HG02571 (cell line): ENCODE measurements at regions not wholly inside any gene's neighbourhood (a gene's known extent, or its start where the extent isn't known, plus 50 kb on each side); places are given as distances from the start of the nearest gene placed in this dataset.

Experiments used
- ATAC-seq: cut with Tn5 transposase; IDR thresholded peaks from one replicate; pipeline ENCODE4 v1.9.1; 2021; ENCODE audit warnings: mild to moderate bottlenecking, moderate library complexity; ENCODE audit not compliant: unreplicated experiment

DNA sequence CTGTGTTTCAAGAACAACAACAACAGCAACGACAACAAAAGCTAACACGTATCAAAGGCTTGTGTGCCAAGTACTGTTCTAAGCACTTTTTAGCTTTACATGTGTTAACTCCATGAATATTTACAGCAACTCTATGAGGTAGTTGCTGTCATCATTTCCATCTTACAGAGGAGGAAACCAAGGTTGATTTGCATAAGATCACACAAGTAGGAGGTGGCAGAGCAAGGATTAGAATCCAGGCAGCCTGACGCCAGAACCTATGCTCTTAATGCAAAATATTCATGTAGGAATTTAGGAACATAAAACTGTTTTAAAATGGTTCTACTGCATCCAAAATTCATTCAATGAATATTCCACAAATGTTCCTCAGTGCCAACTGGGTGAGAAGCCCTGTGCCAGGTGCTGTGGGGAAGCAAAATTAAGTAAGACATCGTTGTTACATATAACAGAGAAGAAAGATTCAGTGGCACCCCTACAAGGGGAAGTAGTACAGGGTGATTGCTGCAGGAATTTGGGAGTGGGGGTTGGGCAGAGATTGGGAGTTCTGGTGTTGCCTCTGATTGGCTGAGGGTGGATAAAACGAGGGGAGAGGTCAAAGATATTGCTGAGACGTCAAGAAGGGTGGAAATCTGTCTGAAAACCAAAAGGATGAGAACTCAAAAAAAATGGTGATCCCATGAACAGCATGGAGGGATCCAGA is 86.1 kb upstream of the ARHGAP20 start:
- ATAC-seq: no peak

DNA sequence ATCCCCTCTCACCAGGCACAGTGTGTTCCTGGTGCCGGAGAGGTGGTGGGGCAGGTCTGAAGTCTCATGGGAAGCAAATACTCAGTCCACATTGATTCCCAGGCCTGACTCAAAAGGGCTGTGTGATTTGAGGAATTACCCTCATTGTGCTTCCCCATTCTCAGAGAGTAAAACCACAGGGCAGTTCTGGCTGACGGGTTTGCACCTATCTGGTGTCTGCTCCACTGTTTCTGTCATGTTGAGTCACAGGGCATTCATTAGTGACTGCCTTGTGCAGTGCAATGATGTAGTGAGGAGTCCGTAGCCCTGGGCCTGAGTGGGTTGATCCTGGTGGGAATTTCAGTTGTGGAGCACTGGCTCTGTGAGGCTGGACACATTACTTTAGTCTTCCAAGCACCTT is 85.2 kb upstream of the ARHGAP20 start:
- ATAC-seq: peak; percentile 82

DNA sequence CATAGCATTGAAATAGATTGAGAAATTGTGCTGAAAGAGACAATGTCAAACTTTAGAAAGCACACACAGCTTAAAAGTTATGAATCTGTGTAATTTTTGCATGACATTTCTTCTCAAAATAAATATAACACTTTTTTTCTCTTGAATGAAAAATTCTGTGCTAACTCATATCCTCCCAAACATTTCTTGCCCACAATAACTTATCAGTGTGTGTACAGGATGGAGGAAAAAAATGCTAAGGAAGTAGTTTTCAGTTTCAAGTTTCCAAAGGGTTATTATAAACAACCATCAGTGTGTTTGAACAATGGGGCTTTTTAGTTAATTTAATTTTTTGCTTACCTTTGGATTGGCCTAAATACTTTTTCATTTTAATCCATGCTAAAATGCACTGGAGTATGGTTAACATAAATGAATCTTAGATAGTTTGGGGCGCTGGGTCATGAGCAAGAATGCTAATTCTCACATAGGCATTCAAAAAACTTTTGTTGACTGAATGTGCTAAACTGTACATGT is 82.9 kb upstream of the ARHGAP20 start:
- ATAC-seq: no peak

DNA sequence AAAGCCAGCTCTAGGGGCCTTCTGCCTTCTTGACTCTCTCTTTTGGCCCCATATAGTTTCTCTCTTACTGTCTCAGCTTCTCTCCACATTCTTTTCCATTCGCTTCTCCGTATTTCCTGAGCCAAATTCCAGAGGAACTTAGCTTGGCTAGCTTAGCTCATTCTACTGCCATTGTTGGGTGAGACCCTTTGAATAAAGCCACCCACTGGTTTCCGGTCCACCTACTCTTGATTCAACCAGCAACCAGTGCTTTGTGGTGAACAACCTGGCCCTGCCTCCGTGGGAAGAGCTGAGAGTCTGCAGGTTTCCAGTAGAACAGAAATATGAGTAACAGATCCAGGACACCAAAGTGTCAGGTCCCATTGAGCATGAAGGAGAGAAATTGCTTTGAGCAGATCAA is 81.3 kb upstream of the ARHGAP20 start:
- ATAC-seq: no peak

DNA sequence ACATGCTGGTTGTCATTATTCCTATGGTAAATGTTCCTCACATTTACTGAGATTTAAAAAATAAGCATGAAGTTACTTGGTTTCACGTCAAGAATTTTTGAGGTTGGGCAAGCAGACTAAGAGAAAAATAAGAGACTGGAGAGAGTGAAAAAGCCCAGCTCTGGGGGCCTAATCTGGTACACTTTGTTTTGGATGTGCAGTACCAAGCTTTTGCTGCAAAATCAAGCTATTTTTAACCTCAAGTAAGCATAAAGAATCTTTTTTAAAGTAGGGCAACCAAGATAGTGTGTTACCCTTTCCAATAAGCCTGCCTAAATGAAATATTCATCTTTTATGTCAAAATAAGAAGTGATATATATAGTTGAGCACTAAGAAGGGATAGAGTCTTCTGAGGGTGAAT is 79.4 kb upstream of the ARHGAP20 start:
- ATAC-seq: no peak

DNA sequence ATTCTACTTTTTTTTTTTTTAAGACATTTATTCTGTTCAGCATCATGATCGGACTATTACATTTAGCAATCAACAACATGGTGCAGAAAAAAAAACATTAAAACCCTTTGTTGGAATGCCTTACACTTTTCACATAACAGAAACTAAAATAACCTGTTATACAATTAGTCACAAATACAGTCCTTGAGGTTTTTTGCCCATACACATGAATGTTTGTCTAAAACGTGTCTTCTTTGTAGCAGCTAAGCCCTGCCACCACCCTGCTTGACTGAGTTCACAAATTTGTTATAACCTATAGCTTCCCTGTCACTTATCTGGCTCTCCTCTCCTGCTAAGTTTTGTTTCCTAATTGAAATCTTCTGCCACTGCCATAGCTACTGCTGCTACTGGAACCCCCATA is 75.4 kb upstream of the ARHGAP20 start:
- no peak for ATAC-seq

DNA sequence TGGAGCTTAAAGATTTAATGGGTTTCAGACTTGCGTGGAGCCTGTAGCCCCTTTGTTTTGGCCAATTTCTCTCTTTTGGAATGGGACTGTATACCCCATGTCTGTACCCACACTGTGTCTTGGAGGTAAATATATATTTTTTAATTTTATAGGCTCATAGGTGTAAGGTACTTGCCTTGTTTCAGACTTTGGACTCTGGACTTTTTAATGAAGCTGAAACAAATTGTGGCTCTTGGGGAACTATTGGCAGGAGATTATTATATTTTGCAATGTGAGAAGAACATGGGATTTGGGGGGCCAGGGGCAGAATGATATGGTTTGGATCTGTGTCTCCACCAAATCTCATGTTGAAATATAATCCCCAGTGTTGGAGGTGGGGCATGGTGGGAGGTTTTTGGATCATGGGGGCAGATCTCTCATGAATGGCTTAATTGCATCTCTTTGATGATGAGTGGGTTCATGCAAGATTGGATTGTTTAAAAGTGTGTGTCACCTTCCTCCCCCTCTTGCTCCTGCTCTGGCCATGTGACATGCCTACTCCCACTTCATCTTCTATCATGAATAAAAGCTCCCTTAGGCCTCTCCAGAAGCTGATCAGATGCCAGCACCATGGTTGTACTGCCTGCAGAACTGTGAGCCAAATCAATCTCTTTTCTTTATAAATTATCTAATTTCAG is 74.1 kb upstream of the ARHGAP20 start:
- no peak for ATAC-seq

DNA sequence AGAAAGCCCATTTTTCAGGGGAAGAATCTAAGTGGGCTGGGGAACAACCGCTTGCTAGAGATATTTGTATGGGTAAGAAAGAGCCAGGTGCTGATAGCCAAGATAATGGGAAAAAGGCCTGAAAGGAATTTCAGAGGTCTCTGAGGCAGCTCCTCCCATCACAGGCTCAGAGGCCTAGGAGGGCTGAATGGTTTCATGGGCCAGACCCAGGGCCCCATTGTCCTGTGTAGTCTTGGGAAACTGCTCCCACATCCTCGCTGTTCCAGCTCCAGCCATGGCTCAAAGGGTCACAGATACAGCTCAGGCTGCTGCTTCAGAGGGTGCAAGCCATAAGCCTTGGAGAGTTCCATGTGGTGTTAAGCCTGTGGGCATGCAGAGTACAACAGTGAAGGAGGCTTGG is 73.2 kb upstream of the ARHGAP20 start:
- ATAC-seq: no peak

DNA sequence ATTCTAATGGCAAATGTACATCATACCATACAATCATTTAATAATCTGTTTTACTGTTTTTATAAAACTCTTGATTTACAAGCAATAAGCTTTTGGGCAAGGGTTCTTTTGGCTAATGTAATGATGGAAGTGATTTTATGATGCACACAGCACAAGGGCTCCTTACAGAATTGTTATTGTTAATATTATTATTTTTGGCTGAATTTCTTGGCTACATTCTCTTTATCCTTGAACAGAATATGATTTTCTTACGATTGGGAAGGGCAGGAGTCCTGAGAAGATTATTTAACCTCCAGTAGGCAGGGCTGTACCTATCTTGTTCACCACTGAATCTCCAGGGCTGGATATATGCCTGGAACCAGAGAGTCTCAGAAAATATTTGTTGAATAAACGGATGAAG is 70.4 kb upstream of the ARHGAP20 start:
- no peak for ATAC-seq

DNA sequence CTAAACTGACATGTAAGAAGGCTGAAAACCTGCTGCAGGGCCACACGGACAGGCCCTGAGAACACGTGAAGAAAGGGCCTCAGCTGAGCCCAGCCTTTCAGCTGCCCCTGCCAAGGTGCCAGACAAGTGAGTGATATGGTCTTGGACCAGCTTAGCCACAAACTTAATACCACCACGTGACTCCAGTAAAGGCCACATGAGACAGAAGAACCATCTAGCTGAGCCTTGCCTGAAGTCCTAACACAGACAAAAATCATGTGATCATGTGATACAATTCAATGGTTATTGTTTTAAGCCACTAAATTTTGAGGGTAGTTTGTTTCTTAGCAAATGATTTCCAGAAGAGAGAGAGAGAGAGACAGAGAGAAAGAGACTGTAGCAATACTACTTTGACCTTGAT is 66.9 kb upstream of the ARHGAP20 start:
- ATAC-seq: no peak

DNA sequence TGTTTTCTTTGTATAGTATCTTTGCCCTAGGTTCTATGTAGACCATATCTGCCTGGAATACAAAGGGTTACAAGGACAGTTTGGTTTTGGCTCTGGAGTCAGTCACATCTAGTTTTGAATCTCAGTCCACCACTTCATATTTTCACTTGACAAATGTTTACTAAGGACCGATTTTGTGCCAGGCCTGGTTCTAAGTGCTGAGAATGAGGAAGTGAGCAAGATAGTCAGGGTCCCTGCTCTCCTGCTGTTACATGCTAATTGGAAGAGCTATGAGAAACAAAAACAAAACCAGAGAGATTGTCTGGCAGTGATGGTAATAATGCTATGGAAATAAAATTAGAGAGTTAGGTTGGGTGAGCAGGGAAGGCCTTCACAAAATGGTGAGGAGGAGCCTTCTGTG is 66.1 kb upstream of the ARHGAP20 start:
- ATAC-seq: no peak

DNA sequence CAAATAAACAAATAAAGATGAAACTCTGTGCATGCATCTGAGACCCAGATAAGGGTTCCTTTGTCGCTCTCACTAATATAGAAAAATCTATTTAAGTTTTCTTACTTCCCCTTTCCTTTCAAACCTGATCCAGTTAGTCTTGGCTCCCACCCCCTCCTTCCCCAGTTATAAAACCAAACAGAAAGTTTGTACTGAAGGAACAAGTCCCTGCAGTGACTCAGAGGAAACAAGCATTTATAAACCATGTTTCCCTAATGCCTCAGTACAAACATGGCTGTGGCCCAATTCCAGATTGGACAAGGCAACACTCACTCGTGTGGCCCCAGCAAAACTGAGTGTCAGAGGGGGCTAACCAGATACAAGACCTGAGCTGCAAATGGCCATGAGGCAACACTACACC is 65.5 kb upstream of the ARHGAP20 start:
- no peak for ATAC-seq

DNA sequence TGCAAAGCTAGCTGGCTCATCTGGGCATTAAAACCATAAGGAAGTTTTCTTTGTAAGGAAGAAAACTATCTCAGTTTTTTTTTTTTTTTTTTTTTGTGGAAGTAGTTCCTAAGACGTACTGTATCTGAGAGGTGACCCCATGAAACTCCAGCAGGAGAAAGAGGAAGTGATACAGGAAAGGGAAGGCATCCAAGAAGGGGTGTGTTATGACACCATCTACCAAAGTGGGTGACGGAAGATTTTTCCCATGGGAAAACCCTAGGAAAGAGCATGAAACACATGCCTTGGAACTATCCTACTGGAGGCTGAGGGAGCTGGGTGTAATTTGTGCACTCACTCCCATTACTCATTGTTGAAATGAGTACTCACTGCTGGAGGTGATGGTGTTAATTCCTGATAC is 63.8 kb upstream of the ARHGAP20 start:
- no peak for ATAC-seq

DNA sequence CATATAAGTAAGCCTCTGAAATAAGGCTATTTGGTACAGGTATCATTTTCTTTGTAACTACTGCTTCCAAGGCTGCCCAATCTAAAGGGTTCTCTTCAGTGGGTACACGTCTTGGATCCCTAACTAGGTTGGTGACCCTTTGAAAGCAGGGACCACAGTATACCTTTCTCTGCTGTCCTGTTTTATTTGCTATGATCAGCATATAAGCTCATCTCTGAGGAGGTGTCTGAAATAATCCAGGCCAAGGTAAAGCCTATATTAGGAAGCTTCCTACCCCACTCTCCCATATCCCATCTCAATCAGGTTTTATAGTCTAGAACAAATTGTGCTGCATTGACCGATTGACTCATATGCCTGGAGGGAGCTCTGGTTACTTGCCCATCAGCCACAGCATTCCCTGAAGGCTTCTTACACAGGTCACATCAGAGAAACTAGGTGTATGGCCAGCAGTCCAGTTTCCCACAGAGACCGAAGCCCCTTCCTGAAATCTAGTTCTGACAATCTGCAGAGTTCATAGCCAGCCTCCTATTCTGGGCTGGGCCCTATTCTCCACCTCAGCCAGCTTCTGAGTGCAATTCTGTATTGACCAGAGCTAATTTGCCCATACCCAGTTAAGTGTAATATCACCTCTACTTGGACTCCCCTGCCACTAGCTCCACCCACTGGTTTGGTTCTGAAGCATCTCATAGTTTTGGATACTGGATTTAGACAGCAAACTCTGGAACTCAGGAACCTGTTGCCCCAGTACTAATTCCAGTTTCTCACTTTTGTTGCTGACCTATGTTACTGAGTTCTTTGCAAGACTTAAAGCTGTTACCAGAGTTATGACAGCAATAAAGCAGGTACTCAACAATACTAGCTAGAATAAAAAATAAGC is 62.1 kb upstream of the ARHGAP20 start:
- no peak for ATAC-seq

DNA sequence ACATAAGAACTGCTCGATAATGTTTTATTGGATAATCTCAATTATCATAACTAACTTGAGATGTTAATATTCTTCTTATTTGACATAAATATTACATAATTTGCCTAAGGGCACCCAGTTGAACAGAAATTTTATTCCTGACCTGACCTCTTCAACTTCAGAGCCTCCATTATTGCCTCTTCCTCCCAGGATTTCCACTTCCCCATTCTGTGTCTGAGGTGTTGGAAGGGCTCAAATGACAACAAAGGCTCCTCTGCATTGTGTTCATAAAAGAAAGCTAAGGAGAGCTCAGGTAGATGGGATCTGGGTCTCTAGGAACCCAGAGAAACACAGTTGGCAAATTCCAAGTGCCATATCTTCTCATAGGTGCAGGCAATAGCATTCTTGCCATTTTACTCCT is 61.2 kb upstream of the ARHGAP20 start:
- ATAC-seq: no peak

DNA sequence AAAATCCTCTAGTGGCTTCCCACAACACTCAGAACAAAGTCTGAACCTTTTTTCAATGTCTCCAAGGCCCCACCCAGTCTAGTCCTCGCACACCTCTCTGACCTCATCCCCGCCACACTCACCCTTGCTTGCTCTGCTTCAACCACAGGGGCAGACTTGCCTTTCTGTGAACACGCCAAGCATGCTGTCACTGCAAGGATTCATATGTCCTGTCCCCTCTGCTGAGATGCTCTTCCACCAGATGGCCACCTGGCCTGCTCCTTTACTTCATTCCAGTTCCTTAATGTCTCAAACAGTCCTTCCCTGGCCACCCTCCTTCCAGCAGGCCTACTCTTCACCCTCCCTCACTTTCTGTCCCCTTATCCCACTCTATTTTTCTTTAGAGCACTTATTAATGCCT is 60.6 kb upstream of the ARHGAP20 start:
- ATAC-seq: no peak

DNA sequence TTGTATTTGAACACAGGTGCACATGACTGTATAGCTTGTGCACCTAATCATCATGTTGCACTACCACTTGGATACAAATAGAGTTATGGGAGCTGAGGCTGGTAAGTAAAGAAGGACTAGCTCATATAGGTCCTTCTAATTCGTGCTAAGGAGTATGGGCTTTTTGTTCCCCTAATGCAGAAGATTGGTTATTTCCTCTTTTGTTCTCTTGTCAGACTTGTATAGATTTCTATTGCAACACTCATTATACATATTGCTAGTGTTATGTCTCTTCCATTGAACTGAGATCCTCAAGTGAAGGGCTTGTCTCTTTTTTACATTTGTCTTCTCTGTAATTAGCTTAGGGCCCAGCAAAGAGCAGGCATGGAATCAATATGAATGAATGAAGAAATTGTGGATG is 54.1 kb upstream of the ARHGAP20 start:
- no peak for ATAC-seq

DNA sequence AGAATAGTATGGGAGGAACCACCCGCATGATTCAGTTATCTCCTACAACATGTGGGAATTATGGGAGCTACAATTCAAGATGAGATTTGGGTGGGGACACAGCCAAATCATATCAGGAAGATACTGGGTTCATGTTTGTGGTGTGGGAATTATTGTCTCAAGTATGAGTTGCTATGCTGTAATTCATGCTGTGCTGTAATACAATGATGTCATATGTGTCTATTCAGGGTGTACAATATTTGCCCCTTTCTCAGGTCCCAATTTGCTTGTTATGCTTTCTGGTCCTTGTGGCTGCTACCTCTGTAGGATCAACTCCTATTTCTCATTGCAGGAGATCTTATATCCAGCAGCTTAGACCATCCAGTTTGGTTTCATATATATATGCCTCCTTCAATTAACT is 52.2 kb upstream of the ARHGAP20 start:
- no peak for ATAC-seq

DNA sequence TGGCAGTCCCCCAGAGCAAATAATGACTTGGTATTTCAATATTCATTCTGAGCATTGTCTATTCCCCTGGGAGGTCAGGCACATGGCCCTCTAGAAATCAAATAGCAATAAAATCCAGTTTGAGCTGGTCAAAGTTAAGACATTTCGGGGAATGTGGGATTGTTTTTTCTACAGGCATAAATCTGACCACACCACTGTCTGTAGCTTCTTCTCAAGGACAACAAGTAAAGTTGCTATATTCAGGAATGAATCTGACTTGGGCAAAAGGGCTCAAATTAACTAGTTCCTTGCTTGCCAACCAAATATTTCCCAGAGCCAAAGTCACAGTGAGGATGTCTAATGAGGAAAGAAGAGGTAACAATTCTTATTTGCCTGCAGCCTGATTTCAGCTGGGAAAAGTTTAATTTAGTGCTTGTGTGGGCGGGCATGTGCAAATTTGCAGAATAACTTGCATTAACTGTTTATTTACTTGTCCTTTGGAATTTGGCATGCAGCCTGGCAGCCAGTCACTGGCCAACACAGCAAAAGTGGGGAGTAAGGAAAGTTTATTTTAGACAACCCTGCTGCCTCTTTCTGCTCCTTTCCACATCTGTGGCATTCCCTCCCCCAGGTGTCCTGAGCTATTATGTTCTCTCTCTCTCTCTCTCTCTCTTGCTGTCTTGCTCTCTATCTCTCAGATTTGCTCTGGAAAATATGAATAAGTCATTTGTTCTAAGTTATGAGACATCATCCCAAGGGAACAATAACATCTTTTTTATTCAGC is 51.2 kb upstream of the ARHGAP20 start:
- no peak for ATAC-seq

DNA sequence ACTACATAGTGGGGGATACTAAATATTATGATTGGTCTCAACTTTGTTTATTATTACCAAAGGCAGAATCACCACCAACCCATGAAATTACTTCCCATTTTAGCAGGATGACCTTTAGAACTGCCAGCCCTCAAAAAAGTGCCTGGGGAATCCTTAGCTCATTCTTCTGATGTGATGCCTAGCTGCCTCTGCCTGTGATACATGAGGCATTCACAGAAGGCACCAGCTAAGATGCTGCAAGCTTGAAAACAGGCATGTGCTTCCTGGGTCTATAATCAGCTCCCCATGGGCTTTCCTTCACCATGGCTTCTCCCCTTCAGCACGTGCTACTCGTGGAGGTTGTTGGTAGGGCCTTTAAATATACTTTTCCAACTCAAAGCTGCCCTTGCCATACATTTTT is 50.4 kb upstream of the ARHGAP20 start:
- ATAC-seq: no peak
